Liver (tissue), 3 donors: ENCODE measurements at regions not wholly inside any gene's neighbourhood (a gene's known extent, or its start where the extent isn't known, plus 50 kb on each side); places are given as distances from the start of the nearest gene placed in this dataset.

ENCODE experiments used
- EGR1 ChIP-seq, 2 donors: IDR thresholded peaks; 2 replicates each; pipeline ENCODE4 v1.6.1; 2016 to 2018; ENCODE audit warnings: antibody characterized with exemption in 2 of 2, low read depth in 2 of 2
- GABPA ChIP-seq, 2 donors: IDR thresholded peaks in 1 of 2; conservative IDR thresholded peaks in 1 of 2; 2 replicates each; pipeline ENCODE4 v1.6.1; 2016; ENCODE audit warnings: antibody characterized with exemption in 2 of 2, mild to moderate bottlenecking in 1 of 2, moderate library complexity in 1 of 2
- JUND ChIP-seq, 2 donors: IDR thresholded peaks; 2 replicates each; pipeline ENCODE4 v1.6.1; 2016; ENCODE audit warnings: antibody characterized with exemption in 2 of 2
- RAD21 ChIP-seq, 2 donors: IDR thresholded peaks; 2 replicates each; pipeline ENCODE4 v1.6.1; 2016; ENCODE audit warnings: antibody characterized with exemption in 2 of 2, mild to moderate bottlenecking in 2 of 2
- SP1 ChIP-seq: IDR thresholded peaks from 2 replicates; pipeline ENCODE4 v1.6.1; 2018; ENCODE audit warnings: antibody characterized with exemption, mild to moderate bottlenecking
- TAF1 ChIP-seq: conservative IDR thresholded peaks from 2 replicates; pipeline ENCODE4 v1.6.1; 2016; ENCODE audit warnings: antibody characterized with exemption, mild to moderate bottlenecking
- TF ChIP-seq, protein P1 (sequence below): fragments of 150-350 bp; IDR thresholded peaks from 2 replicates; pipeline ENCODE4 v1.5.1; 2017; ENCODE audit warnings: improper control_type of control experiment, low read depth, low read length; ENCODE audit not compliant: missing input control
- TF ChIP-seq, protein P2 (sequence below): IDR thresholded peaks from 2 replicates; pipeline ENCODE4 v1.6.1; 2016; ENCODE audit warnings: antibody characterized with exemption, mild to moderate bottlenecking
- TF ChIP-seq, protein P3 (sequence below): IDR thresholded peaks from 2 replicates; pipeline ENCODE4 v1.6.1; 2016; ENCODE audit warnings: antibody characterized with exemption
- donor health status: healthy.
- donor health status: healthy.

DNA sequence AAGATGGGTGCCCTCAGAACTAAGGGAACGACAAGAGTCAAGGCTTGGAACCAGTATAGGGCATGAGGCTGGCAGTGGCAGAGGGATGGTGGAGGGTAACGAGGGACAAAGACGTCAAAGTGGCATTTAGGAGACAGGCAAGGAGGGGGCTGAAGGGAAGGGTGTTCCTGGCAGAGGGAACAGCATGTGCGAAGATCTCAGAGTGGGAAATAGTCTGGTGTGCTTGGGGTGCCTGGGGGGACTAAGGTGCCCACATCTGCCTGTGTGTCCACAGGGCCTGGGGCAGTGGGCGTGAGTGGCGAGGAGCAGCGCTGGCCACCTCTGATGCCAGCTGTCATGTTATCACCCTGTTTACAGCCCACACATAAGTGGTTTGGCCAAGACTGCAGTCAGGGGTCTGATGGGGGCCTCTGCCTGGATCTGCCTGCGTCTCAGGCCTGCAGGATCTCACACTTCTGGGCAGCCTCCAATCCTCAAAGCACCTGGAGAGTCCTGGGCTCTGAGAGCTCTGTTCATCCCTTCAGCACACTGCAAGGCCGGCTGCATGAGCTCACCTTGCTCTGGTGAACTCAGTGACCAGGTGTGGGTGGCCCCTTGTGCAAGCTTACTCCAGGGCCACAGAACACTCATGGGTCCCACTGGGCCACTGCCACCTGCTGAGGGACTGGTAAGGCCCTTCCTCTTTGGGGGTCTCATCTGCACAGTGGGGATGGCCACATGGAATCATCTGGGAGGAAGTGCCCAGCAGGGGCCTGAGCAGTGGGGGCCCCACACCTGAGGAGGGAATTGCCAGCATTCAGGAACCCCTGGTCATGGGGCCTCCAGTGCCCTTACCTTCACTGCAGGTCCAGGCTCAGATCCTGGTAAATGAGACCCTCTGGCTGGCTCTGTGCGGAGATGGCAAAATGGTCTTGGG, 89.7 kb upstream of the SHISAL1 start:
- TF ChIP-seq, protein P1, sequence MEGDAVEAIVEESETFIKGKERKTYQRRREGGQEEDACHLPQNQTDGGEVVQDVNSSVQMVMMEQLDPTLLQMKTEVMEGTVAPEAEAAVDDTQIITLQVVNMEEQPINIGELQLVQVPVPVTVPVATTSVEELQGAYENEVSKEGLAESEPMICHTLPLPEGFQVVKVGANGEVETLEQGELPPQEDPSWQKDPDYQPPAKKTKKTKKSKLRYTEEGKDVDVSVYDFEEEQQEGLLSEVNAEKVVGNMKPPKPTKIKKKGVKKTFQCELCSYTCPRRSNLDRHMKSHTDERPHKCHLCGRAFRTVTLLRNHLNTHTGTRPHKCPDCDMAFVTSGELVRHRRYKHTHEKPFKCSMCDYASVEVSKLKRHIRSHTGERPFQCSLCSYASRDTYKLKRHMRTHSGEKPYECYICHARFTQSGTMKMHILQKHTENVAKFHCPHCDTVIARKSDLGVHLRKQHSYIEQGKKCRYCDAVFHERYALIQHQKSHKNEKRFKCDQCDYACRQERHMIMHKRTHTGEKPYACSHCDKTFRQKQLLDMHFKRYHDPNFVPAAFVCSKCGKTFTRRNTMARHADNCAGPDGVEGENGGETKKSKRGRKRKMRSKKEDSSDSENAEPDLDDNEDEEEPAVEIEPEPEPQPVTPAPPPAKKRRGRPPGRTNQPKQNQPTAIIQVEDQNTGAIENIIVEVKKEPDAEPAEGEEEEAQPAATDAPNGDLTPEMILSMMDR, result no peak
- TF ChIP-seq, protein P2, sequence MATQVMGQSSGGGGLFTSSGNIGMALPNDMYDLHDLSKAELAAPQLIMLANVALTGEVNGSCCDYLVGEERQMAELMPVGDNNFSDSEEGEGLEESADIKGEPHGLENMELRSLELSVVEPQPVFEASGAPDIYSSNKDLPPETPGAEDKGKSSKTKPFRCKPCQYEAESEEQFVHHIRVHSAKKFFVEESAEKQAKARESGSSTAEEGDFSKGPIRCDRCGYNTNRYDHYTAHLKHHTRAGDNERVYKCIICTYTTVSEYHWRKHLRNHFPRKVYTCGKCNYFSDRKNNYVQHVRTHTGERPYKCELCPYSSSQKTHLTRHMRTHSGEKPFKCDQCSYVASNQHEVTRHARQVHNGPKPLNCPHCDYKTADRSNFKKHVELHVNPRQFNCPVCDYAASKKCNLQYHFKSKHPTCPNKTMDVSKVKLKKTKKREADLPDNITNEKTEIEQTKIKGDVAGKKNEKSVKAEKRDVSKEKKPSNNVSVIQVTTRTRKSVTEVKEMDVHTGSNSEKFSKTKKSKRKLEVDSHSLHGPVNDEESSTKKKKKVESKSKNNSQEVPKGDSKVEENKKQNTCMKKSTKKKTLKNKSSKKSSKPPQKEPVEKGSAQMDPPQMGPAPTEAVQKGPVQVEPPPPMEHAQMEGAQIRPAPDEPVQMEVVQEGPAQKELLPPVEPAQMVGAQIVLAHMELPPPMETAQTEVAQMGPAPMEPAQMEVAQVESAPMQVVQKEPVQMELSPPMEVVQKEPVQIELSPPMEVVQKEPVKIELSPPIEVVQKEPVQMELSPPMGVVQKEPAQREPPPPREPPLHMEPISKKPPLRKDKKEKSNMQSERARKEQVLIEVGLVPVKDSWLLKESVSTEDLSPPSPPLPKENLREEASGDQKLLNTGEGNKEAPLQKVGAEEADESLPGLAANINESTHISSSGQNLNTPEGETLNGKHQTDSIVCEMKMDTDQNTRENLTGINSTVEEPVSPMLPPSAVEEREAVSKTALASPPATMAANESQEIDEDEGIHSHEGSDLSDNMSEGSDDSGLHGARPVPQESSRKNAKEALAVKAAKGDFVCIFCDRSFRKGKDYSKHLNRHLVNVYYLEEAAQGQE, result no peak
- TF ChIP-seq EGR1 (IDR thresholded peaks at IDR 0.05; ENCODE audit: low read depth in 2 of 2) (no peak), GABPA (IDR thresholded peaks at IDR 0.05 in 1 of 2, conservative IDR thresholded peaks at IDR 0.05 in 1 of 2) (no peak), TAF1 (no peak), SP1 (no peak), RAD21 (IDR thresholded peaks at IDR 0.05) (no peak), JUND (IDR thresholded peaks at IDR 0.05) (no peak)
- TF ChIP-seq, protein P3, sequence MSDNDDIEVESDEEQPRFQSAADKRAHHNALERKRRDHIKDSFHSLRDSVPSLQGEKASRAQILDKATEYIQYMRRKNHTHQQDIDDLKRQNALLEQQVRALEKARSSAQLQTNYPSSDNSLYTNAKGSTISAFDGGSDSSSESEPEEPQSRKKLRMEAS, result no peak
